HG02642 (cell line): ENCODE measurements at regions not wholly inside any gene's neighbourhood (a gene's known extent, or its start where the extent isn't known, plus 50 kb on each side); places are given as distances from the start of the nearest gene placed in this dataset.

Experiments
- ATAC-seq: cut with Tn5 transposase; IDR thresholded peaks from one replicate; pipeline ENCODE4 v1.9.1; 2021; ENCODE audit warnings: mild to moderate bottlenecking; ENCODE audit not compliant: unreplicated experiment, poor library complexity

DNA sequence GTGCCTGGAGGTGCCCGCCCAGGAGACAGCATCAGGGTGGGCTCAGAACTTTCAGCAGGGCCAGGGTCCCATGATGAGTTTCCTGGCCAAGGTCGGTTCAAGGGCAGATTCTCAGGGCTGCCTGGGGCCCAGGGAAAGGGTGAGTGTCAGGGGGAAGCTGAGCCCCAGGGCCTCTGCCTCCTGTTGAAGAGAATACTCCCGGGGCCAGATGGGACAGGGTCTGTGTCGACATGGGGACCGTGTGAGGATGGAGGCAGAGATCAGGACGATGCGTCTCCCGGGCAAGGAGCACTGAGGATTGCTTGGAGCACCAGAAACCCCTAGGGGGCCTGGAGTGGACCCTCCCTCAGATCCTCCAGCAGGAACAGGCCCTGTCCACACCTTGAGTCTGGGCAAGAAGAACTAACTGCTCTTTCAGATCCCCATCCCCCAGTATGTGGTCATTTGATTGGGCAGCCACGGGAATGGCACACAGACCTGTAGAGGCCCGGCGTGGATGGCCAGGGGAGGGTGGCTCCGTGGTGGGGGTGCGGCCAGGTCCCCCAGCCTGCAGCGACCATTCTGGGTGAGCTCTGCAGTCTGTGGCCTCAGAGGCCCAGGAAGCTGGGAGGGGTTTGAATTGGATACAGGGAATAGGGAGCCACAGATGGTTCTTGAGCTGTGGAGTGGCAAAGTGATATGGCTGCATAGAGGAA lies 1078.7 kb downstream of the BRD1 start:
- ATAC-seq, result no peak

DNA sequence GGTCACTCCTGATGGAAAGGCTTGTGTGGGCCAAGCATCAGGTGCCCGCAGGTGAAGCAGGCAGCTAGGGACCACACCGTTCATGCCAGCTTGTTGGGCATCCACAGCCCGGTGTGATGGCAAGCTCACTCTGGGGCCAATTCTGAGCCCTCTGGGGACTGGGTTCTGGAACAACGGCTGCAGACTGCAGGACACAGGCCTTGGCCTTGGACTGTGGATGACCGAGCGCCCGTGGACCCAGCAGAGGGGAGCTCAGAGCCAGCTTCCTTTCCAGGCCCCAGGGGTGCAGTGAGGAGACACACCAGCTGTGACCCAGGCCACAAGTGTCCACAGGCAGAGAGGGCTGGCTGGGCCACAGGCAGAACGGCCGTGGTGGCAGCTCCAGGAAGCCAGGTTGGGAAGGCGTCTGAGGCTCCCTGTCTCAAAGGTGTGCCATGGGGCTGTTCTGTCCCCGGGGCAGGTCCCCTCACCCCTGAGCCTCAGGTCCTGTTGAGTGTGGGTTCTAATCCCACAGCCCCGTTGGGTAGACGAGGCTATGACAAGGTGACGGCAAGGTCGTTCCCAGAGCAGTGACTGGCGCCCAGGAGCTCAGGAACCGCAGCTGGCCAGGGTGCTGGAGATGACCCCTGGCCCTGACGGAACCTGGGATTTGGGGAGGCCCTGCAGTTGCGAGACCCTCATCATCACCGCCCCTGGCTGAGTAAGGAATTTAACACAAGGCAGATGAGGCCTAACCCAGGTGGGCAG lies 1079.4 kb downstream of the BRD1 start:
- no peak for ATAC-seq

DNA sequence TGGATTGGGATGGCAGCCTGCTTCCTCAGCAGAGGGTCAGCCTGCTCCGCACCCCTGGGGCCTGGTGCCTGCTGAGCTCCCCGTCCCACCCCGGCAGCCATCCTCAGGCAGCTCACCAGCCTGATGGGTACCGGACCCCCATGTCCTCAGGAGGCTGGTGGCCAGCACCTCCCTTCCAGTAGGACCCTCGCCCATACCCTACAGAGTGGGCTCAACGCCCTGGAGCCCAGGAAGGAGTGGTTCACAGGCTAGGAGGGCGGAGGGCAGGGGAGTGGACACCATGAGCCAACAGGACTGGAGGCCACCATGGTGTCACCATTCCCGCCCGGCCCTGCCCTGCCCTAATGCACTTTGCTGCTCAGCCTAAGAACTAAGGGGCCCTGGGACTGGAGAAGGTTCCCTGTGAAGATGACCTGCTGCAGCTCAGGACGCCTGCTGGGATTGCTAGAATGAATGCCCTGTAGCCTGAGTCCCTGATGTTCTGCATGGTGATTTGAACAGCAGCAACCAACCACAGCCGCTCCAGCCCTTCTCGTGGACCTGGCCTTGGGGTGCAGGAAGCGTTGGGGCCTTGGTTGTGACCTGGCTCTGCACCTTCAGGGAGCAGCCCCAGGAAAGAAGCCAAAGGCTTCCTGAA lies 1080.8 kb downstream of the BRD1 start:
- no peak for ATAC-seq

DNA sequence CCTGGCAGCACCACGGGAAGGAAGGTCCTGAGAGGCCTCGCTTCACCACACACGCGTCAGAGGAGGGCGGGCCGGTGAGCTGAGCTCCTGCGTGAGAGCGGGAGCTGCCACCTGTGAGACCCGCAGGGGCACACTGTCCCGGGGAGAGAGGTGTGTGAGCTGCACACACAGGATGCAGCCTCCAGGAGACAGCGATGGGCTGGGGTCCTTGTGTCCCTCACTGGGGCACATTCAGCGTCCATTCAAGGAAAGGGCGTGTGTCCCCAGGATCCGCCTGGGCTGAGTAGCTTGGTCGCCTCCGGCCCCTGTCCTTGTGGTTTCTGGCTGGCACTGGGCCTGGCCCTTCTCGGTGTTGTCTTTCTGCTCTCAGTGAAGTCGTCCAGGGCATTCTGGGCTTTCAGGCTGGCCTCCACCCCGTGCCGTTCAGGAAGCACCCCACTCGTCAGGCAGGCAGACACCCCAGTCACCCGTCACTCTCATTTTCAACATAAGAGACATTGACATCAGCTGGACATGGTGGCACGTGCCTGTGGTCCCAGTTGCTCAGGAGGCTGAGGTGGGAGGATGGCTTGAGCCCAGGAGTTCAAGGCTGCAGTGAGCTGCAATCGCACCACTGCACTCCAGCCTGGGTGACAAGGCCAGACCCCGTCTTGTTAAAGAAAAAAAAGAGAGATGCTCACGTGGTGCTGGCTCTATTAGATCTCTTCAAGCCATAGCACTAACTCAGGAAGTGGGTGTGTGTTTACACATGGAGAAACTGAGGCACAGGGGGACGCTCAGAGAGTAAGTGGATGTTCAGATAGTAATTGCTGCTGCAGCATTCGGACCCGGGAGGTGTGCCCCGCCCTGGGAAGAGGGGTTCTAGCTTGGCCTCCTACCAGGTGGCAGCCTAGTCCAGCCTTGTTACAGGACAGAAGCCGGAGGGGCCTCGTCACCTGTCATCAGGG lies 1081.6 kb downstream of the BRD1 start:
- ATAC-seq, result no peak

DNA sequence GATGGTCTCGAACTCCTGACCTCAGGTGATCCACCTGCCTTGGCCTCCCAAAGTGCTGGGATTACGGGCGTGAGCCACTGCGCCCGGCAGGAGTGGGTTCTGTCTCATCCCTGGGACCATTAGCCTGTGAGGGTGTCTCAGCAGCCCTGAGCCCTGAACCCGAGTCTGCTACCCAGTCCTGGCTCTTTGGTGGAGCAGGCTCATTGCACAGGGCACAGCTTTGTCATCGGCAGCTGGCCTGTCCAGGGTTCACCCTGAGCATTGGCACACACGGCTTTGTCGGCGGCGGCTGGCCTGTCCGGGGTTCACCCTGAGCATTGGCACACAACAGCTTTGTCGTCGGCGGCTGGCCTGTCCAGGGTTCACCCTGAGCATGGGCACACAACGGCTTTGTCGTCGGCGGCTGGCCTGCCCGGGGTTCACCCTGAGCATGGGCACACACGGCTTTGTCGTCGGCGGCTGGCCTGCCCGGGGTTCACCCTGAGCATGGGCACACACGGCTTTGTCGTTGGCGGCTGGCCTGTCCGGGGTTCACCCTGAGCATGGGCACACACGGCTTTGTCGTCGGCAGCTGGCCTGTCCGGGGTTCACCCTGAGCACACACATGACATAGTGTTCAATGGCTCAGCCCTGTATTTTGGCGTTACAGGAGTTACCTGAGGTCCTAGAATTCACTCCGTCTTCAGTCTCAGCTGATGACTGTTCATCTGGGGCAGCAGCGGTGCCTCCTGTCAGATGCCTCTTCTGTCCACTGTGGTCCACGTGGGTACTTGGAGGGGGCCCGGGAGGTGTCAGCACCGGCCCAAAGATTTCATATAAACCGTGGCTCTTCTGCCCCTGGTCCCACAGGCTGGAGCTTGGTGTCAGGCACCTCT lies 1082.5 kb downstream of the BRD1 start:
- ATAC-seq, result no peak

DNA sequence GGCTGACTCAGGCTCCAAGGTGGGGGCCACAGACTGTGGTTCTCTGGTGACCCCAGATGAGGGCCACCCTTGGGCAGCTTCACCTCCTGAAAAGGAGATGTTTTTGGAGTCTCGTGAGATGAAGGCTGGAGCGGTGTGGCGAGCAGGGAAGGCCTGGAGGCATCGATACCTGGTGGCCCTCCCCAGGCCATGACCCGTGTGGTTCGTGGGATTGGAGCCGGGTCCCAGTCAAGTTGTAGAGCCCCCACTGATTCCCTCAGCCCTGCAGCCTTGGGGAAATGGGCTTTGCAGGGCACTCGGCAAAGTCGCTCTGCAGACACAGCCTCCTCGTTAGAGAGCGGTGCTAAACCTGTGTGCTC lies 1083.4 kb downstream of the BRD1 start:
- no peak for ATAC-seq

DNA sequence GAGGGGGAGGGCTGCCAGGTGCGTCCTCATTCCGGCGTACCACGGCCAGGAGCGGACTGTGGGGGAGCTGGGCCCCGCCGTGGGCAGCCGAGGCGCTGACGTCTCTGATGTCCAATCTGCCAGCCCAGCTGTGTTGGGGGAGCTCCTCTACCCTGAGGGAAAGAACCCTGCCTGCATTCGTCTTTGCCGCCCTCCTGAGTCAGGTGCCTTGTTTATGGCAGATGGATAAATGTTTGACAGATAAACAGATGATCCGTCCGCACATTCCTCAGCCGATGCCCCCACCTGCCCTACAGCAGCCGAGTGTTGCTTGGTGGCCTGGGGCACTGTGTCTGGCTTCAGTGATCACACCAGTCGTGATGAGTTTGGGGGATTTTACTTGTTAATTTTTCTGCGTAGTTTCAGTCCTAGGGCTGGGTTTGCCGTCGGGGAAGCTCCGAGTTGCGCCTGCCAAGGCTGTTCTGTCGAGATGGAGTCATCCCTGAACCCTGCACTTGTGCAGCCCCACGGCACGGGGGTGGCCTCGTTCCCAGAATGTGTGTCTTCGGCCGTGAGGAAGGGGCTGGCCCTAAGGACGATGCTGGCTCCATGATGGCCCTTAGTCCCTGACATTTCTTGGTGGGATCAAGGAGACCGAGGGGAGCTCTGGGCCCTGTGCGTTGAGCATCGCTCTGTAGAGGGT lies 1083.9 kb downstream of the BRD1 start:
- ATAC-seq, result no peak

DNA sequence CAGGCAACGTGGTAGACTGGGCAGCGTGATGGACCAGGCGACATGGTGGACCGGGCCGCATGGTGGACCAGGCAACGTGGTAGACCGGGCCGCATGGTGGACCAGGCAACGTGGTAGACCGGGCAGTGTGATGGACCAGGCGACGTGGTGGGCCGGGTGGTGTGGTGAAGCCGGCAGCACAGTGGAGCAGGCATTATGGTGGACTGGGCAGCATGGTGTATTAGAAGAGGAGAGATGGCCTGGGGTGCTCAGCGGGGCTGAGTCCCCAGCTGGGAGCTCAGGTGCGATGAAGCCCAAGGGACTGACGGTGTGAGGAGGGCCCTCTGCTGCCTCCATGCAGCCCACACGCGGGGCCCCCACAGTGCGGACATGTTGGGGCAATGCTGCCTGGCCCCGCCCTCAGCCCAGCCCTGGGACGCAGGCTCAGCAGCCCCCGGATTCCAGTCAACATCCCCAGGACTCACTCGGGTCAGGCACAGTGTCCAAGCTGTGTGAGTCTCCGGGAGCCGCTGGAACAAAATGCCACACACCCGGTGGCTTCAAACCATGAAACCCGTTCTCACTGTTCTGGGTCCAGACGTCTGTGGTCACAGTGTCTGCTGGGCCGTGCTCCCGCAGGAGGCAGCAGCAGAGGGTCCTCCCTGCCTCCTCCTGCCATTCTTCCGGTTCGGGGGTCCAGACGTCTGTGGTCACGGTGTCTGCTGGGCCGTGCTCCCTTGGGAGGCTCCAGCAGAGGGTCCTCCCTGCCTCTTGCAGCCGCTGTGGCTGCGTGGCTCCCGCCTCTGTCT lies 1084.9 kb downstream of the BRD1 start:
- ATAC-seq, result no peak

DNA sequence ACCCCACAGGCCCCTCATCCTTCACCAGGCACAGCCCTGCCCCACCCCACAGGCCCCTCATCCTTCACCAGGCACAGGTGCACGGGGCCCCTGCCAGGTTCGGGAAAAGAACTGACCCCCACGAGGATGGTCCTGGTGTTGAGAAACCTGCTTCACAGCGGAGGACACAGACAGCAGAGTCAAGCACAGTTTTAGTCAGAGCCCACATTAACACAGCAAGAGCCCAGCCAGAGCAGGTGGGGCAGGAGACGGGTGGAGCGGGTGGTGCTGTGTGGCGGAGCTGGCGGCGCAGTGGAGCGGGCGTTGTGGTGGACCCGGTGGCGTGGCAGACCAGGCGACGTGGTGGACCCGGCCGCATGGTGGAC lies 1085.5 kb downstream of the BRD1 start:
- ATAC-seq, result no peak

DNA sequence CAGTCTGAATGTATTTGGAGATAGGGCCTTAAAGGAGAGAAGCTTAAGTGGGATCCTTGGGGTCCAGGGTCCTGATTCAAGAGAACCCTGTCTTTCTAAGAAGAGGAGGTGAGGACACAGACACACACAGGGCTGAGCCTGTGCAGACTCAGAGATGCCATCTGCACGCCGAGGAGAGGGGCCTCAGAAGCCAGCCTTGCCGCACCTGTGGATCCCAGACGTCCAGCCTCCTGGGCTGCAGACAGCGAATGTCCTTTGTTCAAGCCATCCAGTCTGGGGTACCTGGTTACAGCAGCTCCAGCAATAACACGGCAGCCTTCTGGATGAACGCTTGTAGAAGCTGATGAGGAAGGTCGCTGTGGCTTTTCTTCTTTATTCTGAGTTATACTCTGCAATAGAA lies 1086.1 kb downstream of the BRD1 start:
- ATAC-seq, result no peak

DNA sequence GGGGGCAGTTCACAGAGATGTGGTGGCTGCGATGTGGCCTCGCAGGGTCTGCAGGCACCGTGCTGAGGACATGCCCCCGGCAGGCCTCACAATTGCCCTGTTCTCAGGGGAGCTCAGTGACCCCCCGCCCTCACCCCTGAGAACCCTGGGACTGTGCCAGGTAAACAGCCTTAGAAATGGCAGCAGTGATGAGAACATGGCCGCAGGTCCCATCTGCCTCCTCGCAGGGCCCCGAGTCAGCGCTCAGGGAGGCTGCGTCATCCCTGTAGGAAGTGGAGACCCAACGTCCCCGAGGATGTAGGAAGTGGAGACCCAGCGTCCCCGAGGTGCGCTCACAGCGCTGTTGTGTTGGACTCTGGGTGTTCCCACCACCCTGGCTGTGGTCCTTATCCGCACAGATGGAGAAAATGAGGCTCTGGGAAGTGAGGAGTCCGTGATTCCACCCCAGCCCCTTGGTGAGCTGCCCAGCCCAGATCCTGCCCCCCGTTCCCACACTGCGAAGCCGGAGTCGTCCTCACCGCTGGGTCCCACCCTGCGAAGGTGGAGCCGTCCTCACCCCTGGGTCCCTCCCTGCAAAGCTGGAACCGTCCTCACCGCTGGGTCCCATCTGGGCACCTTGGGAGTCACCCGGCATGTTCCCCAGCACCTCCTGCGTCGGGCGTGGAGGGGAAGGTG lies 1086.8 kb downstream of the BRD1 start:
- ATAC-seq, result no peak

DNA sequence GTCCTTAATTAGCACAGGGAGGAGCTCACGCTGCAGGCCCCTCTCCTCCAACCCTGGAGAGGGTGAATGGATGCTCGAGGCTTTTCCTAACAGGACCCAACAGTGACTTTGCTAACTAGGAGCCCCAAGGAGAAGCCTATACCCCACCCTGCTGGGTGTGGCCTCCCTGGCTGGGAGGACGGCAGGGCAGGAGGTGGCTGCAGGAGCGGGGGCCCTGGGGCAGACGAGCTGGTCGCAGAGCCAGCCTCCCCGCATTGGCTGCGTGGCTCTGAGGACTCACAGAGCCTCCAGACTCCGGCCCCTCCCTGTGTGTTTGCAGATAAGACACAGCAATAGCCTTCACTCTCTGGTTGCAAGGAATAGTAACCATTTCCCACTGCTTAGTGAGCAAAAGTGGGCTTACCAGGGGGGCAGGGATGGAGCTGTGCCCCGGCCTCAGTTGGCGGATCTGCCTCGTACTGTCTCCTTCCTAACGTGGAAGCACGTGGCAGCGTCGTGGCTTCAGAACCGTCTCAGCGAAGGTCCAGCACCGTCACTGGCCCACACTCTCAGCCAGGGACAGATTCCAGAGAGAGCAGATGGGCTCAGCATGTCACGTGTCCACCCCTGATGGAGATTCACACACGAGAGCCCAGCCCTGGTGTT lies 1087.5 kb downstream of the BRD1 start:
- ATAC-seq, result no peak

DNA sequence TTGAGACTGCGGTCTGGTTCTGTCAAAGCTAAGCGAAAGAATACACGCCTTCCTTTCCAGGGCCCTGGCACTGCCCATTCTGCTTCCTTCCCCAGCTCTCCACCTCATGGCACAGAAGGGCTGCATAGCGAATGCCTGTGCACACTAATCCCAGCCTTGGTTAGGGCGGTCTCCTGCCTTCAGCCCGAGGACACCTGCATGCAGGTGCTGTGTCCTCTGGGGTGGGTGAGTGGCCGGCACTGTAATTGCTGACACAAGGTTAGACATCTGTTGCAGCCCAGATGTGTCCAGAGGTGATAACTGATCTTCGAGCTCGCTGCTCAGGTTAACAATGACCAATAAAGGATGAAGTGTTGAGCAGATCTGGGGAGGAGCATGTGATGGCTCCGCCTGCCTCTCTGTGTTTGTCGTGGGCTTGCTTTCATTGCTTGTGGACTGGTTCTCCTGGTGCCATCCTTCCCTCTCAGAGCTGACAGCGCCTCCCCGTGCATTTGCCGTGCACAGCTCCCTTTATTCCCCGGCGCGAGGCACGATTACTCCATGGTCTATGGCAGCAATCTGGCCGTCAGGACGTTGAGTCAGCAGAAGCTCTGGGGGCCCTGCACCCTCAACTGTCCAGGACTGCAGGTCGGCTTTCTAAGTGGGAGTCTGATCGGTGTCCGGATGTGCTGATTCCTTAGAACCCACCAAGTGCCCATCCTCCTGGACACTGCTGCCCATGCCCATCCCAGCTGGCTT lies 1088.2 kb downstream of the BRD1 start:
- ATAC-seq, result no peak

DNA sequence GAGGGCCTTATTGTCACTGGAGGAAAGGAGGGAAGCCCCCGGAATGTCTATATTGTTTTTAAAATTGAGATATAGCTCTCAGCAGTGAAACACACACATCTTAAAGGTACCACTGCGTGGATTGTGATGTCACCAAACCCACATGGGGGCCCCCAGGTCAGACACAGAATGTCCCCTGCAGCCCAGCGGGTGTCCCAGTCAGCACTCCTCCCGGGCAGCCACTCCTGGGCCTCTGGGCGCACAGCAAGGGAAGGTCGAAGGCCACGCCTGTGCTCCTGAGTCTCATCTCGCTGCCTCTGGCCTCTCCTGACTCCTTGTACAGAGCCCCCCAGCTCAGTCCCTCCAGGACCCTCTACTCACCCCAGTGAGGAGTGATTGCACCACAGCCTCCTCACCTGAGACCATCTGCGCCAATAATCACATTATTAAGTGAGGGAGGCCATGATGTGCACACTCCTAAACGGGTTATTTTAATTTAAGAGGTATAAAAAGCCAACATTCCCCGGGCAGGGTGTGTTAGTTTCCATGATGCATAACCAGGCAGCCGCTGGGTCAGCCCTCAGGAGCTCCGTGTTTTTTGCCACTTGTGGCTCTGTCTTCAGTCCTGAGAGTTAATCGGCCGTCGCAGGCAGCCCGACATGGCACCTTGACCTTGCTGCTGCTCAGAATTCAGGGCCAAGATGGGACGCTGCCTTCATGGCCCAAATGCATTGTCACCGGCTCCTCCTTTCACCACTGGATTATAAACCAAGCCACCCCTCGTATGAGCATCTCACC lies 1089.3 kb downstream of the BRD1 start:
- no peak for ATAC-seq

DNA sequence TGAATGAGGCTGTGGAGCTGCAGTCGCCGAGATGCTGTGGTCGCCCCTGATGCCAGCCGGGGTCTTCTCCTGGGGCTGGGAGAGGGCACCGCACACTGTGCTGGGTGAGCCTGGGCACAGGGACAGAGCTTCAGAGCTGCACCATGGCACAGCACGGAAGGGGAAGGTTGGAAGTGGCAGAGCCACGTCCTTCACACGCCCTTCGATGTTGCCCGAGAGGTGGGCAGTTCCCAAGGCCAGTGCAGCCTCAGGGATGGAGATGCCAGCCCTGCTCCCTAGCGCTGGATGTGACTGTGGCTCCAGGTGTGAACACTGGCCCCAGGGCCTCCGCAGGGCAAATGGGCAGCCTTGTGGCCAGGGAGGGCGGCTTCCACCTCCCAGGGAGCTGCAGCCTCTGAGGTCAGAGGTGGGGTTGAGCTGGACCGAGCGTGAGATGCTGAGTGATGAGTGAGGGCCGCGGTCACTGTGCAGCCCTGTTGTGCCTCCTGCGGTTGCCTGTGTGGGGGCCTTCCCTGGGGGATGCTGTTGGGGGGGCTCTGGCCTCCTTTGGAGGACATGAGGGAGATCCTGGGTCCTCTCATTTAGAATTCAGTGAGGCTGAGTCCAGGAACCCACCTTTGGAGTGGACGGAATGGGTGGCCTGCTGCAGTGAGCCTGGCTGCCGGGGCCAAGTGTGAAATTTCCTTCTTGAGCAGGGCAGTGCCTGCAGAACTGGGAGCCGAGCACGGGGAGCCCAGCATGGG lies 1090.0 kb downstream of the BRD1 start:
- ATAC-seq, result no peak
